CD14-positive monocyte (primary cell): ENCODE measurements at regions not wholly inside any gene's neighbourhood (a gene's known extent, or its start where the extent isn't known, plus 50 kb on each side); places are given as distances from the start of the nearest gene placed in this dataset.

Experiments
- DNase-seq, 3 donors: peaks; one replicate each; pipeline ENCODE4 v3.0.0-alpha.2; 2011 to 2022
- H2AFZ ChIP-seq: 2 replicates; pipeline ENCODE4 v1.6.0; 2012; ENCODE audit warnings: mild to moderate bottlenecking, low read depth, low read length, inconsistent platforms; ENCODE audit not compliant: insufficient read depth, poor library complexity, severe bottlenecking
- H3K27ac ChIP-seq, 2 donors: 1 replicate in 1 of 2; 2 replicates in 1 of 2; pipeline ENCODE4 v1.5.1; 2012 to 2013; ENCODE audit warnings: low read length in 2 of 2, control low read depth in 1 of 2, inconsistent platforms in 1 of 2, low read depth in 1 of 2, mild to moderate bottlenecking in 1 of 2
- H3K27me3 ChIP-seq, 2 donors: one replicate each; pipeline versions ENCODE4 v1.6.0 to v1.6.1; 2011 to 2013; ENCODE audit warnings: low read length in 2 of 2; ENCODE audit not compliant: control insufficient read depth in 2 of 2, insufficient read depth in 2 of 2
- H3K36me3 ChIP-seq, 2 donors: replicated peaks in 1 of 2; 1 replicate in 1 of 2; 2 replicates in 1 of 2; pipeline versions ENCODE4 v1.5.1 to v1.6.1; 2012 to 2013; ENCODE audit warnings: low read length in 2 of 2, control low read depth in 1 of 2, inconsistent platforms in 1 of 2, mild to moderate bottlenecking in 1 of 2; ENCODE audit not compliant: insufficient read depth in 2 of 2, control insufficient read depth in 1 of 2
- H3K4me1 ChIP-seq, 2 donors: 1 replicate in 1 of 2; 2 replicates in 1 of 2; pipeline versions ENCODE4 v1.5.1 to v1.6.1; 2012 to 2013; ENCODE audit warnings: low read length in 2 of 2, control low read depth in 1 of 2, inconsistent platforms in 1 of 2, mild to moderate bottlenecking in 1 of 2, moderate library complexity in 1 of 2; ENCODE audit not compliant: insufficient read depth in 2 of 2, control insufficient read depth in 1 of 2
- H3K4me2 ChIP-seq: replicated peaks from 2 replicates; pipeline ENCODE3; 2012; ENCODE audit warnings: low read length, moderate library complexity, mild to moderate bottlenecking; ENCODE audit not compliant: poor library complexity, severe bottlenecking; ENCODE audit errors: extremely low read depth
- H3K4me3 ChIP-seq, 3 experiments: fragments of 200-600 bp in 1 of 3; sonication (generic) in 1 of 3; replicated peaks in 1 of 3; 1 replicate in 2 of 3; 2 replicates in 1 of 3; pipeline ENCODE4 v1.5.1; 2011 to 2013; ENCODE audit warnings: low read length in 3 of 3, mild to moderate bottlenecking in 3 of 3, control low read depth in 2 of 3, low read depth in 2 of 3, inconsistent platforms in 1 of 3, moderate library complexity in 1 of 3
- H3K79me2 ChIP-seq: 2 replicates; pipeline ENCODE4 v1.6.0; 2012; ENCODE audit warnings: mild to moderate bottlenecking, control low read depth, inconsistent platforms, low read length, moderate library complexity; ENCODE audit not compliant: insufficient read depth
- H3K9ac ChIP-seq: 2 replicates; pipeline ENCODE4 v1.6.0; 2017; ENCODE audit warnings: low read length, mild to moderate bottlenecking; ENCODE audit not compliant: insufficient read depth, poor library complexity, severe bottlenecking
- H3K9me3 ChIP-seq, 2 donors: replicated peaks in 1 of 2; 1 replicate in 1 of 2; 2 replicates in 1 of 2; pipeline versions ENCODE4 v1.5.1 to v1.6.1; 2012 to 2013; ENCODE audit warnings: low read length in 2 of 2, control low read depth in 1 of 2; ENCODE audit not compliant: control insufficient read depth in 1 of 2, insufficient read depth in 1 of 2
- H4K20me1 ChIP-seq: 2 replicates; pipeline ENCODE4 v1.6.0; 2012; ENCODE audit warnings: mild to moderate bottlenecking, low read length, control low read depth, moderate library complexity; ENCODE audit not compliant: insufficient read depth
- H3K27ac Mint-ChIP-seq, 7 donors: one replicate each; pipeline ENCODE4 v1.8.0; 2020; ENCODE audit warnings: mild to moderate bottlenecking in 7 of 7, mixed read lengths in 7 of 7, moderate library complexity in 6 of 7, inconsistent platforms in 2 of 7
- H3K27me3 Mint-ChIP-seq, 3 donors: one replicate each; pipeline ENCODE4 v1.8.0; 2021 to 2022; ENCODE audit warnings: low read depth in 3 of 3, mild to moderate bottlenecking in 3 of 3, mixed read lengths in 3 of 3, moderate library complexity in 3 of 3, inconsistent platforms in 1 of 3
- H3K36me3 Mint-ChIP-seq, 2 donors: one replicate each; pipeline ENCODE4 v1.8.0; 2020; ENCODE audit warnings: mixed read lengths in 2 of 2, inconsistent platforms in 1 of 2, mild to moderate bottlenecking in 1 of 2
- H3K4me1 Mint-ChIP-seq: one replicate; pipeline ENCODE4 v1.8.0; 2020; ENCODE audit warnings: mild to moderate bottlenecking, mixed read lengths
- H3K4me3 Mint-ChIP-seq, 2 donors: one replicate each; pipeline ENCODE4 v1.8.0; 2020; ENCODE audit warnings: mild to moderate bottlenecking in 2 of 2, mixed read lengths in 2 of 2, moderate library complexity in 1 of 2
- H3K9me3 Mint-ChIP-seq, 7 donors: one replicate each; pipeline ENCODE4 v1.8.0; 2020 to 2022; ENCODE audit warnings: mixed read lengths in 7 of 7, mild to moderate bottlenecking in 6 of 7, moderate library complexity in 6 of 7, inconsistent platforms in 2 of 7
- CTCF ChIP-seq: fragments of 200-600 bp; IDR thresholded peaks from one replicate; pipeline ENCODE4 v1.8.0; 2022; ENCODE audit warnings: antibody characterized with exemption, mild to moderate bottlenecking
- WGBS: methylation state at CpG from one replicate; pipeline ENCODE4 v1.1.5; 2013; ENCODE audit warnings: missing lambda C conversion rate; ENCODE audit not compliant: insufficient coverage; 5-methylcytosine and 5-hydroxymethylcytosine counted together
- intact Hi-C, 2 donors: fragments of 100-400 bp; cut with micrococcal nuclease; formaldehyde crosslinking; loops; one replicate each; pipeline versions ENCODE4 v1.15.0 to v1.15.1; 2023

- Histone ChIP-seq H3K79me2 (no peaks in the 10 kb centered on the region), H3K4me3 (no peak overlapping the region), H3K4me2 (no peak overlapping the region), H3K9me3 (no peaks in the 10 kb centered on the region), H3K4me1 (no peaks in the 10 kb centered on the region), H2AFZ (no peak overlapping the region), H3K27me3 (no peaks in the 10 kb centered on the region), H3K9ac (no peak overlapping the region), H3K27ac (no peak overlapping the region), H3K36me3 (no peaks in the 10 kb centered on the region), H4K20me1 (no peaks in the 10 kb centered on the region)
- no peak overlapping the region for H3K27ac Mint-ChIP-seq
- H3K27me3 Mint-ChIP-seq, result no peaks in the 10 kb centered on the region
- H3K36me3 Mint-ChIP-seq, result no peaks in the 10 kb centered on the region
- no peak overlapping the region for H3K4me3 Mint-ChIP-seq
- TF ChIP-seq CTCF, result no peak
- DNase-seq, result no peak
- H3K9me3 Mint-ChIP-seq, result no peaks in the 10 kb centered on the region
- intact Hi-C loops, result no loop called here
- H3K4me1 Mint-ChIP-seq, result peaks cover 3% of the 10 kb centered on the region
These were observed 65.8 kb upstream of the LEKR1 start for GRCh38 chr3:156760333-156760732.

- Histone ChIP-seq H3K36me3 (no peaks in the 10 kb centered on the region), H4K20me1 (no peaks in the 10 kb centered on the region), H3K9ac (no peak overlapping the region), H3K4me2 (no peak overlapping the region), H3K9me3 (no peaks in the 10 kb centered on the region), H3K4me1 (no peaks in the 10 kb centered on the region), H2AFZ (no peak overlapping the region), H3K27me3 (no peaks in the 10 kb centered on the region), H3K79me2 (no peaks in the 10 kb centered on the region), H3K27ac (no peak overlapping the region), H3K4me3 (no peak overlapping the region)
- 85% methylated on average over 2 of the region's 2 CpGs for WGBS
- DNase-seq, result no peak
- no peak for TF ChIP-seq CTCF
- no peaks in the 10 kb centered on the region for H3K27me3 Mint-ChIP-seq
- intact Hi-C loops, result no loop called here
- no peak overlapping the region for H3K4me3 Mint-ChIP-seq
- H3K36me3 Mint-ChIP-seq, result no peaks in the 10 kb centered on the region
- no peak overlapping the region for H3K27ac Mint-ChIP-seq
- H3K9me3 Mint-ChIP-seq, result no peaks in the 10 kb centered on the region
- peaks cover 3% of the 10 kb centered on the region for H3K4me1 Mint-ChIP-seq
These were observed 65.1 kb upstream of the LEKR1 start for GRCh38 chr3:156761007-156761406.
